GM19238 (cell line): ENCODE measurements at regions not wholly inside any gene's neighbourhood (a gene's known extent, or its start where the extent isn't known, plus 50 kb on each side); places are given as distances from the start of the nearest gene placed in this dataset.

Experiments
- DNase-seq: peaks from one replicate; pipeline ENCODE4 v3.0.0; 2011; ENCODE audit warnings: low spot score; ENCODE audit not compliant: insufficient read length

DNA sequence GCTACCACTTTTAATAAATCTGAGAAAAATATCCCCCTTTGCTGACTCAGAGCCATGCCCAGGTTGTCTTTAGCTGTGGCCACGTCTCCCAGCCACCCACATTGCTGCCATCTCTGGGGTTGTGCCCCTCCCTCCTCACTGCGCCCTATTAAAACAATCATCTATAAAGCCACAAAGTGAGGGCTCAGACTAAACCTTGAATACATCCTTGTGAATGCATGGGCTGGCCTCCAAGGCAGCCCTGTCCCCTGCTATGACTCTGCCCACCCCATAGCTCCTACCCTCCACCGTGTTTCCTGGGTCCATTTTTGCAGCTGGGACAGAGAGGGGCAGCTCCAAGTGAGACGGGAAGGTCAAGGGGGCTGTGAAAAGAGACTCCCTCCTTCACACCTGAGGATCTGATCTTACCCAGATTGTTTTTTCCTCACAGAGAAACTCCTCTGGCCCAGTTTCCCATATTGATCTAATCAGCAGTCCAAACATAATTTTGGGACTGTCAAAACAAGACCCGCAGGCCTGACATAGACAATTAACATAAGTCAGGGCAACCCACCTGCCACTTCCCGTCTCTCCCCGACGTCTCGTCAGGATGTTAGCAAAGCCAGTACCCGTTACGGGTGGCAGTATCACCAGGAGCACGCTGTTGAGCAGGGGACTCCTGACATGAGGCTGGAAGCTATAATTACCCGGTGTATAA, 199.0 kb downstream of the KATNAL1 start:
- no peak for DNase-seq

DNA sequence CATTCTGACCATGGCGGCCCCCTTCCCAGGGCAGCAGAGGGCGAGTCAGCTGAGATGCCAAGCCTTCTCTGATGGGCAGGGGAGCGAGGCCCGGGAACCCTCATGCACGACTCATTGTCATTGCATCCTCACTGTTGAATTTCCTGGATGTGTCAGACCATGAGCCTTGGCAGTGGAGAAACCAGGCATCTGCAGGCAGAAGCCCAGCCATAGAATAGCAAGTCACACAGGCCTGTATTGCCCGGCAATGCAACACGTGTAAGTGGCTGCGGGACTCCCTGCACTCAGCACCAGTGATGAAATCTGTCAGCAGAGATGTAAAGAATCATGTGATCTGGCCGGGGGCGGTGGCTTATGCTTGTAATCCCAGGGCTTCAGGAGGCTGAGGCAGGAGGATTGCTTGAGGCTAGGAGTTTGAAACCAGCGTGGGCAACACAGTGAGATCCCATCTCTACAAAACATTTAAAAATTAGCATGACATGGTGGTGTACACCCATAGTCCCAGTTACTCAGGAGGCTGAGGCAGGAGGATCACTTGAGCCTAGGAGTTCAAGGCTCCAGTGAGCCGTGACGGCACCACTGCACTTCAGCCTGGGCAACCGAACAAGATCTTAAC, 199.7 kb downstream of the KATNAL1 start:
- DNase-seq: no peak

DNA sequence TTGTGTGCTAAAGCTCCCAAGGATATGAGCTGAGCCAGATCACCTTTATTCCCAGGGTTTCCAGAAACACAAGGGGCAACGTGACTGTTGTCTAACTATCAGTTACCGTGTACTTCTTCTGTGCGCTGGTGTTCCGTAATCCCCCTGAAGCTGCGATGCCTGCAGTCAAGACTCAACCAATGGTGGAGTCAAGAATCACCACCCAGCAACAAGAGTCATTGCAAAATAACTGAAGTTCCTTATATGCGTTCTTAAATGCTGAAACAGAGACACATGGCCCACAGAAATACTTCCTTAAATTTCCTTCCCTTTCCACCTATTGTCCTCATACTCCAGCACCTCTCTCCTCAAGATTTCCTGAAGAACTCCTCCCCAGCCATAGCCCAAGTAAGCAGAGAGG, 200.2 kb downstream of the KATNAL1 start:
- no peak for DNase-seq

DNA sequence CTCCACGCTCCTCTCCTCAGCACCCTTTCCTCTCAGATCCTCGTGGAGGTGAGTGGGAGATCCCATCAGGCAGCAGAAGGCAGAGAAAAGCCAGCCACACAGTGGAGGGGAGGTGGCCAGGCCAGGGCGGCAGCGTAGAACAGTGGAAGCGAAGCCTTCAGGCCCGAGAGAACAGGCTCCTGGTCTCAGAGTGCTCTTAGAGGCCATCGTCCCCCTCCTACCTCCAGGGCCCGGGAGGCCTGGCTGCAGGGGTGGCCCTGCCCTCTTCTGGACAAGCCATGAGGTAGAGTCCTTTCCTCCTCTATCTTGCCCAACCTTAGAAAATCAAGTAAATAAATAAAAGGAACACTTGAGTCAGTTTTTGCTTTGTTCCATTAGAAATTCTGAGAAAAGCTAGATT, 202.0 kb downstream of the KATNAL1 start:
- DNase-seq: no peak

DNA sequence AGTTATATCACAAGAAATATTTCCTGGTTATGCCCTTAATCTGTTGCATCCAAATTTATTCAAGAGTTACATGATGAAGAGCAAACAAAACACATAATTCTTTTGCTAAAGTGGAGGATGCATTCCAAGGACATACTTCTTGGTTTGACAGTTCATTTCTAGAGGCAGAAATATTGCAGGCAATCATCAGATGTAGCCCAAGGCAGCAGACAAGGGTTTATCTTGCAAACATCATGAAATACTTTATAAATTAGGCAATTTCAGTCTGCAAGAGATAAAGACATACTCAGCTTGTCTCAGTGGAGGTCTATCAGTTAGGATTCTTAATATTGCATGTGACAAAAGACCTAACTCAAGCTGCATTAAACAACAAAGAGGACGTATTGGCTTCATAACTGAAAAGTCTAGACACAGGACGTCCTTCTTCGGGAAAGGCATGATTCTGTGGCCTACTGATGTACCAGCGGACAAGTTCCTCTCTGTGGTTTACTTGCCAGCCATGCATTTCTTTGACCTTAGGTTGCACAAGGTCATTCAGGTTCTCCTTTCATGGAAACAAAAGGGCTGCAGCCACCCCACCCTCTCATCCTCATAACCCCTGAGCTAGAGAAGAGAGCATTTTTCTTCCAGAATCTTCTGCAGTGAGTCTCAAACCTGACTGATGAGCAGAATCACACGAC, 204.1 kb downstream of the KATNAL1 start:
- DNase-seq: no peak

DNA sequence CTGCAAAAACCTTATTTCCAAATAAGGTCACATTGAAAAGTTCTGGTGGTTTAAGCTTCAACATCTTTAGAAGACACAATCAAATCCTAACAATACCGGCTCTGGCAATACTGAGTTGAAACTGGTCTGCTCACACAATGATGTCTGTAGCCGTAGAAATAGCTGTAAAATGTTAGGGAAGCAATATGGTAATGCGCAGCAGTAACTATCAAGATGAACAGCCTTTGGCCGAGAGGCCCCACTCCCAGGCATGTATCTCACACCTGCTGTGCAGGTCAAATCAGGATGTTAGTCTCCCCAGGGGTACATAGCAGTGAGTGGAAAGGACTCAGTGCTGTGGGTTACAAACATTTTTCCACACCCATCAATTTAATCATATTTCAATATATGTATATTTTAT, 207.1 kb downstream of the KATNAL1 start:
- no peak for DNase-seq

DNA sequence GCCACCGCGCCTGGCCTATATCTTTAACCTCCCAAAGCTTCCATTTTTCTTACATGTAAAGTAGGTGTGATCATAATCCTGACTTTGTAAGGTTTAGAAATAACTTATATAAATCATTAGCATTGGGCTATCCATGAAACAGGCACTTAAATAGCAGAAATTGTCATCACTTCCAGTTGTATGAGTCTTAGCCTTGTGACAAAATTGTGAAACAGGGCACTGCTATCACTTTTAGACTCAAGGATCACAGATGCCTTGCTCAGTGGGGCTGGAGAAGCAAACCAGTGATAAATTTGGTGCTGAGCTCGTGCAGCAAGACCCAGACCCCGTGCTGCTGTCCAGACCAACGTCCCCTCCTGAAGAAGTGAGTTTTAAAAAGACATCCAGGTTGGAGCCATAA, 209.7 kb downstream of the KATNAL1 start:
- DNase-seq: no peak

DNA sequence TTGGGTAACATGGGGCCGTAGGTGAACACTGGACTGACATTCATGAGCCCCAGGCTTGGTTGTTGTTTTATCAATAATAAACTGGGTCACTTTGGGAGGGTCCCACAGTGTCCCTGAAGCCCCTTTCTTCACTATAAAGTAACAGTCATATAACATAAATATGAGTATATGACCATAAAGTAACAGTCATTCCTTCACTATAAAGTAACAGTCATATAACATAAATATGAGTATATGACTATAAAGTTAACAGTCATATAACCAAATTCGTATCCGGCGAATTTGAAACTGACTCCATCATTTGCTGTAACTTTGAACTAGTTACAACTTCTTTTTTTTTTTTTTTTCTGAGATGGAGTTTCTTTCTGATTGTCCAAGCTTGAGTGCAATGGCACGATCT, 210.3 kb downstream of the KATNAL1 start:
- DNase-seq: no peak

DNA sequence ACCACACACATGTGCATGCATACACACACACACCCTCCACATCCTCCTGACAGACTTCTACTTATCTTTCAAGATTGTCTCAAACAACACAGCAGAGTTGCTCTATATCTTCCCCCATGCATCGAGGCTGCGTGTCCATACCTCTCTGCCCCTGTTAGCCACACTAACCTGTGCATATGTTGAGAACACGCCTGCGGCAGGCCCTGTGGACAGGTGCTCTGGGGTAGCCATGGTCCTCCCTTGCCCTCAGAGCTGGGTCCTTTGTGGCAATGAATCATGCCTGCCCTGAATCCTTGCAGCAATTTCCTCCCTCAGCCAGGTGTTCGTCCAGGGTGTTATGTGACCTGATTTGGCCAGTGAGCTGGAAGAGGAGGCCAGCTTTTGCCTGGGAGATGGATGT, 213.3 kb downstream of the KATNAL1 start:
- DNase-seq: no peak

DNA sequence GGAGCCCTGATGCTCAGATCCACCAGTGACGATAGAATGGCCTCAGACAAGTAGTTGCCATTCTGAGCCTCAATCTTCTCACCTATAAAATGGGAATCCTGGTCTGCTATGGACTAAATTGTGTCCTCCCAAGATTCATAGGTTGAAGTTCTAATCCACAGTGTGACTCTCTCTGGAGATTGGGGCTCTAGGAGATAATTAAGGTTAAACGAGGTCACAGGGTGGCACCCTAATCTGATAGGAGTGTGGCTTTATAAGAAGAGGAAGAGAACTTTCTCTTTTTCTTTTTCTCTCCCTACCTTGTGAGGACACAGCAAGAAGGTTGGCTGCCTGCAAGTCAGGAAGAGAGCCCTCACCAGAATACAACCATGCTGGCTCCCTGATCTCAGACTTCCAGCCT, 214.1 kb downstream of the KATNAL1 start:
- no peak for DNase-seq

DNA sequence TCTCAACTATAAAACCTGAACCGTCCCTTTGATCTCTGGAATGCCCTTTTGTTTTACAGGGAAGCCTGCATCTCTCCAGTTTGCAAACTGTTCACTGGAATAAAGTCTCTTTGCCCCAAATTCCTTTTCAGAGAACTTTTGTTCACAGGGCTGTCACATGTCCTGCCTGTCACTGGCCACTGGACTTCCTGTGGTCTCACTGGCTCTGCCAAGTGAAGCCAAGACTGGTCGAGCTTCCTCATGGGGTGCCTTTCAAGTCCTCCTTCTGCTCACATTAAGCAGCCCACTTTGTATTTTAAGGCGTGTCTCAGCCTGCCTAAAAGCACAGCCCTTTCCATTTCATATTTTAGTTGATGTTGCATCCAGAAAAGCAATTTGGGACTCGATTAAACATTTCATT, 215.7 kb downstream of the KATNAL1 start:
- DNase-seq: no peak

DNA sequence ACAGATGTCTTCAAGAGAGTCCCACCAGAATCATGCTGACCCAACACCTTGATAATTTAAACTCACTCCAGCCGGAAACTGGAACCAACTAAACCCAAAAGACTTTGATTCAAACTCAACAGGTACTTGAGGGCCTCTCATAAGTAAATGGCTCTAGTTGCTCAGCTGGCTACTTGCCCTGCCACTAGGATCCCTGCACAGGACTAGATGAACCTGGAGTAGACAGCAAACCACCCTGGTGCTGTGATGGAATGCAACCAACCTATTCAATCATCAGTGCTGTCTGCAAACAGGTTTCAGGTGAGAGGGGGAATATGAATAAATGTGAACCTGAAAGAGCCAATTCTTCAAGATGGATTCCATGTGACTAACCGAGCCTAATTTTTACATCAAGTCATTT, 216.3 kb downstream of the KATNAL1 start:
- DNase-seq: no peak

DNA sequence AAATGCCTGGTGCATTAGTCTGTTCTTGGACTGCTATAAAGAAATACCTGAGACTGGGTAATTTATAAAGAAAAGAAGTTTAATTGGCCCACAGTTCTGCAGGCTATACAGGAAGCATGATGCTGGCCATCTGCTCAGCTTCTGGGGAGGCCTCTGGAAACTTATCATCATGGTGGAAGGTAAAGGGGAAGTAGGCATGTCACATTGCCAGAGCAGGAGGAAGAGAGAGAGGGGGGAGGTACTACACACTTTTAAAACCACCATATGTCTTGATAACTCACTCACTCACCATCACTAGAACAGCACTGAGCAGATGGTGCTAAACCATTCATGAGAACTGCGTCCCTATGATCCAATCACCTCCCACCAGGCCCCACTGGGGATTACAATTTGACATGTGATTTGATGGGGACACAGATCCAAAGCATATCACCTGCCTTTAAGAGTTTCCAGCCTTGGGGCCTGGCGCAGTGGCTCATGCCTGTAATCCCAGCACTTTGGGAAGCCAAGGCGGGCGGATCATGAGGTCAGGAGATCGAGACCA, 219.0 kb downstream of the KATNAL1 start:
- DNase-seq: no peak

DNA sequence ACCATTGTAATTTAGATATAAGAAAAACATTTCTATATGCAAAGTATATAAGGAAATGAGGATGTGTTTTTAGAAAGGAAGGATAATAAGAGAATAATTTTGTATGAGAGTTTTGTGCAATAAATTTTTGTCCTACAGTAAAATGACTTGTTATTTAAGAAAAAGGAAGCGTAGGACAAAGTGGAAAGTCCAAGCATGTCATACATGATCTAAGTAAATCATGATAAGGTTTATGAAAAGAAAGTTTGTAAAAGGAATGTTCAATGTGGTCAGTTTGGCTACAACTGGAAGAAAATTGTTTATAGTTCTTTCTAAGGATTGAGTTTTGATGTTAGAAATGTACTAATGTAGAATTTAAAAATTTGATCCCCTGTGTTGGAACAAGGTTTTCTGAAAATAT, 222.3 kb downstream of the KATNAL1 start:
- DNase-seq: no peak

DNA sequence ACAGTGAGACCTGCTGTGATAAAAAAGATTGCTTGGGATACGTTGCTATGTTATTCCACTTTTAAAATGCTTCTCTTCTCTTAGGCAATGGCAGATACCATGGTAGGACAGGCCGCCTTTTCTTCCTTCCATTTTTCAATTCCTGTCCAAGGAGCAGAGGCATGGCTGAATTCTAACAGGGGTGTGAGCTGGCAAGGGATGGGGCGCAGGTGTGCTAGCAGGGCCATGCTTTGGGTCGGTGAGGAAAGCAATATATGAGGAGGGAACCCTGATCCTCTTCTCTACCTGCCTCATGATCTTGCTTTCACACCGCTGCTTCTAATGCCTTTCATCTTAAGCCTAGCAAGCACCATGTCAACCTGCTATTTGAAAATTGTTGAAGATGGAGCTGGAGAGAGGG, 225.0 kb downstream of the KATNAL1 start:
- DNase-seq: no peak

DNA sequence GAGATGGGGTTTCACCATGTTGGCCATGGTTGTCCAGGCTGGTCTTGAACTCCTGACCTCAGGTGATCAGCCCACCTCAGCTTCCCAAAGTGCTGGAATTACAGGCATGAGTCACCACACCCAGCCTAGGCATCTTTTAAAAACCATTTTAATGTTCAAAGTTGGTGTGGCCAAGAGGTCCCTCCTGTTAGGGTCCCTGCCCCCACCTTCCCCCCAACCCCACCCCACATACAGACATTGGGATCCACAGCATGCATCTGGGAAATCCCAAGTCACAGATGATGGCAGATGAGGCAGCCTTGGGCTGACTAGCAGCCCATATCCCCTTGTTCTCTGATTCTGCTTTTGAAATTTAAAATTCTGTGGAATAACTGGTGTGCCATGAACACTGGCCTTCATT, 226.0 kb downstream of the KATNAL1 start:
- no peak for DNase-seq

DNA sequence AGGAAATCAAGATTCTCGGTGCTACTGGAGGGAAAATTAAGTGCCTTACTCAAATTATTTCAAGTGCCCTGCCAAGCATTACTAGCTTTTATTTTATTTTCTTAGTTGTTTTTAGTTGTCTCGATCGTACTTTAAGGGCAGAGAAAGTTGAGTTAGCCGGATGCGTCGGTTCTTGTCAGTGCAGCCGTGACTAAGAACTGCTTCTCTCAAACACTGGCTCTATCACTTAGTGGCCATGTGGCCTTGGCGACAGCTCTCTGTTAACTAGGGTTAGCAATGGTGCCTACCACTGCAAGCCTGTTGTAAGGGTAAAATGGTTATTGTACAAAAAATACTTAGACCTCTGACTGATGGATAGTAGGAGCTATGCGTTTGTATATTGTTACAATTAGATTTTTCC, 227.8 kb downstream of the KATNAL1 start:
- DNase-seq: no peak

DNA sequence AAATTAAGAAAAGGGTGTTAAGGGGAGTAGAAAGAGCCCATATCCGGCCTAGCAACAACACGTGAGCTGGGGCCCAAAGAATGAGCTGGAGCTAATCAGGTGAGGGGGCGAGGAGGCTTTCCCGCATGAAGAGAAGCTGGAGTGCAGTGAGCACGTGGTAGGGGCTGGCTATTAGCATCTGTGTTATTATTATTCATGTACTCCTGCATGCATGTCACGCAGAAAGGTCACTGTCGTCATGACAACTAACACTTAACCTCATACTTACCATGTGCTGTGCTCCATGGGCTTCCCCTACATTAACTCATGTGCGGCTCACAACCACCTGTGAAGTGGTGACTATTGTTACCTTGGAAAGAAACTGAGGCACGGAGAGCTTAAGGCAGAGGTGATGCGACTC, 227.6 kb upstream of the UBL3 start:
- no peak for DNase-seq

DNA sequence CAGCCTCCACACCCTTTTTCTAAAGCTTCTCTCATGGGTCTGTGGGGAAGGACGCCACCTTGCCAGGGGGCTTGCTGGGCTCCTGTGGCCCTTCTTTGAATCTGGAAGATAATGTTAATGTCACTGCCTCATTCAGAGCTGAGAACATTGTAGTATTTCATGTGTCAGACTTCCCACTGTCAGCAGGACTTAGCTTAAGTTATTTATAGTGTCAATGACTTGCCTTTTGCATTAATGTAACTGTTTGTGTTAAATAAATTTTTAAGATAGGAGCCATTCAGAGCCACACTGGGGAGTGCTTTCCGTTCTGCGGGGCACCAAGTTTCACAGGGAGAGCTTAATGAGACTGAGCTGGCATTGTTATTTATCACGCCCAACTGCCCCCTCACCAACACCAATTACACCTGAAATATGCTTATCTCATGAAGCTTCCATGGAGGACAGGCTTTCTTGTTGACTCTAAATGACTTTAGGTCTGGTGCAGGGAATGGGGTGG, 226.9 kb upstream of the UBL3 start:
- no peak for DNase-seq

DNA sequence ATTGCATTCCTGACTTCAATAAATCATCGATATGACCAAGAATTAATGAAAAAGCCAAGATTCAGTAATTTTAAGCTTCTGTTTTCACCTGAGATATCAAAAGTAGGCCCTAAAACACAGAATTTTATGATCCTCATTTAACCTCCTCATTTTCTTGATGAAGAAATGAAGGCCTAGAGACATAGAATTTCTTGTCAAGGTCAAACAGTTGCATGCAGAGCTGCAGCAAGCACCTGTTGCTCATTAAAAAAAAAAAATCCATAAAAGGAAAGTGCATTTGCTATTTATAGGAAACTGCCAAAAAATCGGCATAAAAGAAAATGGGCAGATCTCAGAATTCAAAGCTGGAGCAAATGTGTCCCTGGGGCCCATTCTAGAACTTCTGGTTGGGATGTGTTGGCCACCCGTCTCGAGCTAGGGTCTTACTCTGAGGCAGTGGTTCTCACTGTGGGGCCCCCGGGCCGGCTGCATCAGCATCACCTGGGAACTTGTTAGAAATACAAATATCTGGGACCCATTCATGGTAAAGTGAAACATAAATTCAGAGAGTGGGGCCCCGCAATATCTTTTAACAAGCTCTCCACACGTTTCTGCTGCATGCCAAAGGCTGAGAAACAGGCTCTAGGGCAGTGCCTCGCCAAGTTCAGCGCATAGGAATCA, 224.7 kb upstream of the UBL3 start:
- no peak for DNase-seq

DNA sequence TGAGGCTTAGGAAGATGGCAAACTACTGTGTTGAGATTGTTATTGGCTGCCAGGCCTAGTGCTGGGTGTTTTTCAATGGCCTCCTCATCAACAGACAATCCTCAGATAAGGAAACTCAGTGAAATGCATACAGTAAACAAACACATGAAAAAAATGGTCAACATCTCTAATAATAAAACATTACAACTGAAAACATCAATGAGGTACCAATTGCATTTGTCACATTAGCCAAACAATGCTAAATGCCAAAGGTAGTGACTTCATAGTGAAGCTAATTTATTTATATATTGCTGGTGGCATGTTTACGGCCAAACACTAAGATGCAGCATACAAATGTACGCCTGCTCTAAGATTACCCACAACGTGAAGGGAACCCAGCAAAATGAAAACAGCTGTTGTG, 224.0 kb upstream of the UBL3 start:
- DNase-seq: no peak

DNA sequence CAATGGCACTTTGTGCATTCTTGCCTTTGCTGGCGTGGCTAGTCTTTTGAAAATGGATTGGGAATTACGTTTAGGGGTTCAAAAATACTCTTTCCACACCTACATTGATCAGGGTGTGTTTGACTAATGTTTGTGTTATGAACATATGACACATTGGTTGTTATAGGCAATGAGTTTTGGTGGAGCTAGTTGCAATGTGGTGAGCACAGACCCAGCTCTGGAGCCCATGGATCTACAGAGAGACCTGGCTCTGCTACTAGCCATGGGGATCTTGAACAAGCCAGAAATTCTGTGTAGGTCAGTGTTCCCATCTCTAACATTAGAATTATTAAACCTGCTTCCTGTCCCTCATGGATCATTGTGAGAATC, 222.4 kb upstream of the UBL3 start:
- DNase-seq: no peak
